ENCODE measurements at regions not wholly inside any gene's neighbourhood (a gene's known extent, or its start where the extent isn't known, plus 50 kb on each side); places are given as distances from the start of the nearest gene placed in this dataset.

DNA sequence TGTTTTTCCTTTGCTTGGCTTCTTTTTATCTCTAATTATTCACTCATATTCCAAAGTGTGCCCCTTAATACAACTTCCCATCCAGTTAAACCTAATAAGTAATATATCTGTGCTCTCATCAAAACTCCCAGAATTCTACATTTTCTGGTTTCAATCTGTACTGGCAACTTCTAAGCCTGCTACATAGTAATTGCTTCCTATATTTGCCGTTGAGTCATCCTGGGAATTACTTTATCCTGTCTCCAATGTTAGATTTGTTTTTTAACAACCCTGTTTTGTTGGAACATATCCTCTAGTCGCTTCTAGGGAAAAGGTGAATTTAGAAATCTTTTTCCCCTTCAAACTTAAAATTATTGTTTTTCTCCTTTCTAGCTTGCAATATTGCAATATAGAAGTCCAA lies 620.5 kb upstream of the PKN2 start:
- TF ChIP-seq, protein P1, sequence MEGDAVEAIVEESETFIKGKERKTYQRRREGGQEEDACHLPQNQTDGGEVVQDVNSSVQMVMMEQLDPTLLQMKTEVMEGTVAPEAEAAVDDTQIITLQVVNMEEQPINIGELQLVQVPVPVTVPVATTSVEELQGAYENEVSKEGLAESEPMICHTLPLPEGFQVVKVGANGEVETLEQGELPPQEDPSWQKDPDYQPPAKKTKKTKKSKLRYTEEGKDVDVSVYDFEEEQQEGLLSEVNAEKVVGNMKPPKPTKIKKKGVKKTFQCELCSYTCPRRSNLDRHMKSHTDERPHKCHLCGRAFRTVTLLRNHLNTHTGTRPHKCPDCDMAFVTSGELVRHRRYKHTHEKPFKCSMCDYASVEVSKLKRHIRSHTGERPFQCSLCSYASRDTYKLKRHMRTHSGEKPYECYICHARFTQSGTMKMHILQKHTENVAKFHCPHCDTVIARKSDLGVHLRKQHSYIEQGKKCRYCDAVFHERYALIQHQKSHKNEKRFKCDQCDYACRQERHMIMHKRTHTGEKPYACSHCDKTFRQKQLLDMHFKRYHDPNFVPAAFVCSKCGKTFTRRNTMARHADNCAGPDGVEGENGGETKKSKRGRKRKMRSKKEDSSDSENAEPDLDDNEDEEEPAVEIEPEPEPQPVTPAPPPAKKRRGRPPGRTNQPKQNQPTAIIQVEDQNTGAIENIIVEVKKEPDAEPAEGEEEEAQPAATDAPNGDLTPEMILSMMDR (IDR thresholded peaks at IDR 0.05; ENCODE audit: insufficient read depth, low read depth, low read length), result no peak
- no peak for TF ChIP-seq EZH2 (IDR thresholded peaks at IDR 0.05; ENCODE audit: insufficient read depth, low read length)
